ENCODE measurements at regions not wholly inside any gene's neighbourhood (a gene's known extent, or its start where the extent isn't known, plus 50 kb on each side); places are given as distances from the start of the nearest gene placed in this dataset.

- ATAC-seq, result no peak
Measured at GRCh38 chr13:111854403-111854802, 212.5 kb upstream of the SOX1 start.

GRCh38 chr13:111855191-111855590 lies 211.8 kb upstream of the SOX1 start:
- Histone ChIP-seq H3K4me3 (no peak overlapping the region), H3K36me3 (replicated peaks in 1 of 2; ENCODE audit: insufficient read depth in 1 of 2, low read depth in 2 of 2) (no peaks in the 10 kb centered on the region), H3K27me3 (no peaks in the 10 kb centered on the region), H3K4me1 (no peaks in the 10 kb centered on the region), H3K9me3 (no peaks in the 10 kb centered on the region), H3K27ac (no peak overlapping the region)
- intact Hi-C loops (cut with DNase I), result no loop called here
- TF ChIP-seq CTCF (IDR thresholded peaks at IDR 0.05) (no peak), POLR2A (IDR thresholded peaks at IDR 0.05) (no peak)
- 56 to 65% methylated on average over 3 to 8 of the region's 8 CpGs for WGBS, 2 donors
- no peak for DNase-seq
- no peak for ATAC-seq

More at GRCh38 chr13:111854403-111854802, 212.5 kb upstream of the SOX1 start:
- peaks cover 0 to 4% of the 10 kb centered on the region in 2 donors for H3K27me3 ChIP-seq
- no peak overlapping the region for H3K4me3 ChIP-seq
- no peaks in the 10 kb centered on the region for H3K36me3 ChIP-seq (replicated peaks in 1 of 2; ENCODE audit: insufficient read depth in 1 of 2, low read depth in 2 of 2)
- H3K9me3 ChIP-seq, result no peaks in the 10 kb centered on the region
- 47 to 57% methylated on average over 13 of the region's 13 CpGs for WGBS, 2 donors
- no peak for DNase-seq
- TF ChIP-seq POLR2A (IDR thresholded peaks at IDR 0.05), result no peak
- TF ChIP-seq CTCF (IDR thresholded peaks at IDR 0.05), result no peak
- H3K4me1 ChIP-seq, result no peaks in the 10 kb centered on the region
- intact Hi-C loops (cut with DNase I), result no loop called here
- H3K27ac ChIP-seq, result no peak overlapping the region

GRCh38 chr13:111855786-111856185 lies 211.2 kb upstream of the SOX1 start:
- Histone ChIP-seq H3K4me1 (no peaks in the 10 kb centered on the region), H3K27ac (no peak overlapping the region), H3K4me3 (no peak overlapping the region), H3K9me3 (no peaks in the 10 kb centered on the region), H3K36me3 (replicated peaks in 1 of 2; ENCODE audit: insufficient read depth in 1 of 2, low read depth in 2 of 2) (no peaks in the 10 kb centered on the region), H3K27me3 (no peaks in the 10 kb centered on the region)
- DNase-seq (no peak), ATAC-seq (no peak)
- 59 to 66% methylated on average over 4 to 8 of the region's 8 CpGs for WGBS, 2 donors
- intact Hi-C loops (cut with DNase I), result no loop called here
- no peak for TF ChIP-seq POLR2A (IDR thresholded peaks at IDR 0.05)
- TF ChIP-seq CTCF (IDR thresholded peaks at IDR 0.05), result no peak

- Histone ChIP-seq H3K4me3 (no peak overlapping the region), H3K36me3 (replicated peaks in 1 of 2; ENCODE audit: insufficient read depth in 1 of 2, low read depth in 2 of 2) (no peaks in the 10 kb centered on the region), H3K27me3 (no peaks in the 10 kb centered on the region), H3K9me3 (no peaks in the 10 kb centered on the region), H3K4me1 (no peaks in the 10 kb centered on the region), H3K27ac (no peak overlapping the region)
- TF ChIP-seq POLR2A (IDR thresholded peaks at IDR 0.05), result no peak
- TF ChIP-seq CTCF (IDR thresholded peaks at IDR 0.05), result no peak
- DNase-seq (no peak), ATAC-seq (no peak)
- intact Hi-C loops (cut with DNase I), result no loop called here
- 80% methylated on average over 11 of the region's 11 CpGs; no CpG with 5 or more reads in 1 of the 2 donors for WGBS, 2 donors
Measured at GRCh38 chr13:111856571-111856970, 210.4 kb upstream of the SOX1 start.

GRCh38 chr13:111857336-111857735 lies 209.6 kb upstream of the SOX1 start:
- no peaks in the 10 kb centered on the region for H3K9me3 ChIP-seq
- TF ChIP-seq POLR2A (IDR thresholded peaks at IDR 0.05), result no peak
- no peak for TF ChIP-seq CTCF (IDR thresholded peaks at IDR 0.05)
- H3K27ac ChIP-seq, result no peak overlapping the region
- no peaks in the 10 kb centered on the region for H3K4me1 ChIP-seq
- ATAC-seq (no peak), DNase-seq (no peak)
- intact Hi-C loops (cut with DNase I), result no loop called here
- H3K36me3 ChIP-seq (replicated peaks in 1 of 2; ENCODE audit: insufficient read depth in 1 of 2, low read depth in 2 of 2), result no peaks in the 10 kb centered on the region
- WGBS, 2 donors, result 58% methylated on average over 18 of the region's 18 CpGs
- H3K27me3 ChIP-seq, result no peaks in the 10 kb centered on the region
- H3K4me3 ChIP-seq, result no peak overlapping the region

Measured in body of pancreas (tissue), 4 donors.